ENCODE measurements at regions not wholly inside any gene's neighbourhood (a gene's known extent, or its start where the extent isn't known, plus 50 kb on each side); places are given as distances from the start of the nearest gene placed in this dataset.

DNA sequence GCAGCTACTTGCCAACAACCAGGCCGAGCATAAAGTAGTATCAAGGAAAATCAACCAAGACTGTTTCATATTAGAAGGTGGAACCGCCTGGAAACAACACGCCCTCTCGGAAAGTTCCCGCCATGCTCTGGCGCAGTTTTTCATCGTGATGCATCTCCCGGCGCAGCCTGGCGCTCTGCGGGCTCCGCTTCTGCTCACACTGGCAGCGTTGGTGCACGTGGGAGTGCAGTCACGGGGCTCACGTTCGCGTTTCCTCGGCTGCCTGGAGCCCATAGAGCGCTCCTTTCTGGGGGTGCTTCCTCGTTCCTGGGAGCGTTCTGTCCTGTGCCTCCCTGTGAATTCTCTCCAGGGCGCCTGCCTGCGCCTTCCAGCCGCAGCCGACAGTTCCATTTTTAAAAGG is 227.3 kb downstream of the TBXT start:
- TF ChIP-seq, protein P1, sequence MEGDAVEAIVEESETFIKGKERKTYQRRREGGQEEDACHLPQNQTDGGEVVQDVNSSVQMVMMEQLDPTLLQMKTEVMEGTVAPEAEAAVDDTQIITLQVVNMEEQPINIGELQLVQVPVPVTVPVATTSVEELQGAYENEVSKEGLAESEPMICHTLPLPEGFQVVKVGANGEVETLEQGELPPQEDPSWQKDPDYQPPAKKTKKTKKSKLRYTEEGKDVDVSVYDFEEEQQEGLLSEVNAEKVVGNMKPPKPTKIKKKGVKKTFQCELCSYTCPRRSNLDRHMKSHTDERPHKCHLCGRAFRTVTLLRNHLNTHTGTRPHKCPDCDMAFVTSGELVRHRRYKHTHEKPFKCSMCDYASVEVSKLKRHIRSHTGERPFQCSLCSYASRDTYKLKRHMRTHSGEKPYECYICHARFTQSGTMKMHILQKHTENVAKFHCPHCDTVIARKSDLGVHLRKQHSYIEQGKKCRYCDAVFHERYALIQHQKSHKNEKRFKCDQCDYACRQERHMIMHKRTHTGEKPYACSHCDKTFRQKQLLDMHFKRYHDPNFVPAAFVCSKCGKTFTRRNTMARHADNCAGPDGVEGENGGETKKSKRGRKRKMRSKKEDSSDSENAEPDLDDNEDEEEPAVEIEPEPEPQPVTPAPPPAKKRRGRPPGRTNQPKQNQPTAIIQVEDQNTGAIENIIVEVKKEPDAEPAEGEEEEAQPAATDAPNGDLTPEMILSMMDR (IDR thresholded peaks at IDR 0.05; ENCODE audit: insufficient read depth, low read length), result no peak
- TF ChIP-seq POLR2AphosphoS5 (IDR thresholded peaks at IDR 0.05; ENCODE audit: low read depth), result no peak
- TF ChIP-seq, protein P2, sequence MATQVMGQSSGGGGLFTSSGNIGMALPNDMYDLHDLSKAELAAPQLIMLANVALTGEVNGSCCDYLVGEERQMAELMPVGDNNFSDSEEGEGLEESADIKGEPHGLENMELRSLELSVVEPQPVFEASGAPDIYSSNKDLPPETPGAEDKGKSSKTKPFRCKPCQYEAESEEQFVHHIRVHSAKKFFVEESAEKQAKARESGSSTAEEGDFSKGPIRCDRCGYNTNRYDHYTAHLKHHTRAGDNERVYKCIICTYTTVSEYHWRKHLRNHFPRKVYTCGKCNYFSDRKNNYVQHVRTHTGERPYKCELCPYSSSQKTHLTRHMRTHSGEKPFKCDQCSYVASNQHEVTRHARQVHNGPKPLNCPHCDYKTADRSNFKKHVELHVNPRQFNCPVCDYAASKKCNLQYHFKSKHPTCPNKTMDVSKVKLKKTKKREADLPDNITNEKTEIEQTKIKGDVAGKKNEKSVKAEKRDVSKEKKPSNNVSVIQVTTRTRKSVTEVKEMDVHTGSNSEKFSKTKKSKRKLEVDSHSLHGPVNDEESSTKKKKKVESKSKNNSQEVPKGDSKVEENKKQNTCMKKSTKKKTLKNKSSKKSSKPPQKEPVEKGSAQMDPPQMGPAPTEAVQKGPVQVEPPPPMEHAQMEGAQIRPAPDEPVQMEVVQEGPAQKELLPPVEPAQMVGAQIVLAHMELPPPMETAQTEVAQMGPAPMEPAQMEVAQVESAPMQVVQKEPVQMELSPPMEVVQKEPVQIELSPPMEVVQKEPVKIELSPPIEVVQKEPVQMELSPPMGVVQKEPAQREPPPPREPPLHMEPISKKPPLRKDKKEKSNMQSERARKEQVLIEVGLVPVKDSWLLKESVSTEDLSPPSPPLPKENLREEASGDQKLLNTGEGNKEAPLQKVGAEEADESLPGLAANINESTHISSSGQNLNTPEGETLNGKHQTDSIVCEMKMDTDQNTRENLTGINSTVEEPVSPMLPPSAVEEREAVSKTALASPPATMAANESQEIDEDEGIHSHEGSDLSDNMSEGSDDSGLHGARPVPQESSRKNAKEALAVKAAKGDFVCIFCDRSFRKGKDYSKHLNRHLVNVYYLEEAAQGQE (IDR thresholded peaks at IDR 0.05; ENCODE audit: insufficient replicate concordance, low read depth), result no peak

Data from HL-60 (cell line).